ENCODE measurements at regions not wholly inside any gene's neighbourhood (a gene's known extent, or its start where the extent isn't known, plus 50 kb on each side); places are given as distances from the start of the nearest gene placed in this dataset.

- no peak for FAIRE-seq
Measured at GRCh38 chr12:123078531-123079155, 72.2 kb downstream of the PITPNM2 start.

GRCh38 chr12:123078120-123078465 is 72.8 kb downstream of the PITPNM2 start:
- no peak for DNase-seq (ENCODE audit: extremely low spot score, insufficient read length, low read depth)

More at GRCh38 chr12:123078531-123079155, 72.2 kb downstream of the PITPNM2 start:
- no peak for DNase-seq (ENCODE audit: extremely low spot score, insufficient read length, low read depth)

GRCh38 chr12:123077298-123078119 is 73.4 kb downstream of the PITPNM2 start:
- DNase-seq (ENCODE audit: extremely low spot score, insufficient read length, low read depth) = no peak

More at GRCh38 chr12:123078120-123078465, 72.8 kb downstream of the PITPNM2 start:
- no peak for FAIRE-seq

GRCh38 chr12:123076604-123077297 is 74.1 kb downstream of the PITPNM2 start:
- no peak for DNase-seq (ENCODE audit: extremely low spot score, insufficient read length, low read depth)
- FAIRE-seq = no peak

More at GRCh38 chr12:123077298-123078119, 73.4 kb downstream of the PITPNM2 start:
- no peak for FAIRE-seq

DNA sequence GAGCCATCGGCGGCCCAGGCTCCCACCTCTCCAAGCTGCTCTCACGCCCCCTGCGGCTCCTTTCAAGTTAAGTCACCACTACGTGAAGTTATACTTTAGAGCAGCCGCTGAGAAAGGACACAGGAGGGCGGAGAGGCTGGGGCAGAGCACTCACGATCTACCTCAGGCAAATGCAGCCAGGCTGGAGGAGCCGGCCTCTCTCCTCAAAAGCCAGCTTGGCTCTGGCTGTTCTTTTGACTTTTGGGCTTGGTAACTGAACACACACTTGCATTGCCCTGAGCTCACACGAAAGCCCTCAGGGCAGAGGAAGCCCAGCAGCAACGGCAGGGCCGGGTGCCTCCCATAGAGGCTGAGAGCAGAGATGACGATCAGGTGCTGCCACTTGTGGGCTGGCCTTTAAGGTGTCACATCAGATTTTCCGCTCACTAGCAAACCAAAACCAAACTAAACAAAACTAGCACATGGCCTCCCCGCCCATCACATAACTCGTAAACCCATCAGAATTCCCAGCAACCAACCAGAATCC is 75.2 kb downstream of the PITPNM2 start:
- FAIRE-seq = peak; percentile 72
- no peak for DNase-seq (ENCODE audit: extremely low spot score, insufficient read length, low read depth)

DNA sequence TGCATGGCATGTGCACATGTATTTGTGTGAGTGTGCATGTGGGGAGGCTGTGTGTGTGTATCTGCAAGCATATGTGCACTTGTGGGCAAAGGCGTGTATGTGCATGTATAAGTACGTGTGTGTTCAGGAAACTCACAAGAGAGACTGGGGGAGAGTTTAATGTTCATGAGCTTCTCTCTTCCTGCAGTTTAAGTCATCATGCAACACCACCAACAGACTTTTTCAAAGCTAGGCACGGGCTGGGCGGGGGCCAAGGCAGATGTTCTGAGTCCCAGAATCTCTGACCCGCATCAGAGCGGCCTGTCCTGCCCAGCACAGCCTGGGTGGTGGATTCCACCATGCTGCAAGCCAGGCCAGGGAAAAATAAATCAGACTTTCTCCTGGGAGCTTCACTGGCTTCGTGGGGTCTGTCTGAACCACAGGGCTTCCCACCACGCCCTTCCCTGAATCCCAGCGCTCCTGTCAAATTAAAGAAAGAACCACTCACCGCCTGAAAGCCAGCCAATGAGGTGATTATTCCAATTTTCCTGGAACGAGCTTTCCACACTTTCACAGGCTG is 75.7 kb downstream of the PITPNM2 start:
- no peak for DNase-seq (ENCODE audit: extremely low spot score, insufficient read length, low read depth)
- FAIRE-seq = no peak

DNA sequence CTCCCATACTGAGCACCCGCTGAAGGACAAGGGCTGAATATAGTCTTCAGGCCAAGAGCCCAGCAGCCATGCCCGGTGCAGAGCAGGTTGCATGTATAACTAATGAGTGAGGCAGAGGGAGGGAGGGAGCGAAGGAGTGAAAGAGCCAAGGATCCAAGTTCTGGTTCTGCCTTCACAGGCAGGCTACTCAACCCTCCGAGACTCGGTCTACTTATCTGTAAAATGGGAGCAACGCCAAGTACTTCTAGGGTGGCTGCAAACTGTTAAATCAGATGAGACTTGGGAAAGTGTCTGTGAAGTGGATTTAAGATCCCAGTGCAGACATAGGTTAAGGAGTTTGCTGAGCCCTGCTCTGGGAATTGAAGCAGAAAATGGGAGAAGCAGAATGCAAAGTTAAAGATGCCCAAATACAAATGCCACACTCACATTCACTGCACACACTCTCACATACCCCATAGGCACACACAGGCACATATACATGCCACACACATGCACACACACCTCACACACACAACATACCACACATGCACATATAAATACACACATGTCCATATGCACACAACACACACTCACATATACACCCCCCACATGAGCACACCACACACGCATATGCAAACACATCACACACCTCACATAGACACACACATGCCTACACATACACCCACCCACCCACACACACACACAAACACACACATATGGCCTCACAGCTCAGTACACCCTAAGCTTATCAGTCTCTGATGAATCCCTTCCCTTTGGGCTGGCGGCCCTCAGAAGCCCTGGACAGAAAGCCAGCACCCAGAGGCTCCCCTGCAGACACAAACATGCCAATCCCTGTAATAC is 76.7 kb downstream of the PITPNM2 start:
- FAIRE-seq = no peak
- no peak for DNase-seq (ENCODE audit: extremely low spot score, insufficient read length, low read depth)

DNA sequence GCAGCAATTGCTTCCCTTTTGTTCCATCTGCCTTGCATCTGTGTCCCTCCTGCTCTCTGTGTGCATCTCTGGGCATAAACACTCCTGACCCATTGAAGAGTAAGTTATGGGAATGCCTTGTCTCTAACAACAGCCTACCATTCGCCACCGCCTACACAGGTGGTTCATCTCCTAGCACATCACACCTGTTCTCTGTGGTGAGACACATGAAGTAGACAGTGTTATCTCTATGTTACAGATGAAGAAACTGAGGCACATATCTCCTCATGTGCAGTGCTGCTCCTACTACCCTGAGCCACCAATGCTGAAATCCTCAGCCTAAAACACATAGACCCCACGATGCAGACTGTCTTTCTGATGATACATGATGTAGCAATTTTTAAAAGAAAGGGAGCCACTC is 77.6 kb downstream of the PITPNM2 start:
- FAIRE-seq = no peak

DNA sequence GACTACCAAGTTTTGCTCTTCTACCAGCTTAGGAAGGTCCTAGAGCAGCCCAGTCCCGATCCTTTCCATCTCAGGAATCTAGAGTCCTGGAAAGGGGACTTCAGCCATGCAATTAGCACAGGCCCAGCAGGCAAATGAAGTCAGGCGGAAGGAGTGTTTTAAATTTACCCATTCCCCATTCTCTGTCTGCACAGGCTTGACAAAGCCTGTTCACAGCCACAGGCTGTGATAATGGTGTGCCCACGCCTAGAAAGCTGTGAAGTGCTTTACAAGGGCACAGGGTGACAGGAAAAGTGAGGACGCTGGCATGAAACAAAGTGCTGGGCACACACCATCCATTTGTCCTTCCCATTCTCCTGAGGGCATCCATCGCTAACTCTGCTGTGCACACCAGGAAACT is 79.0 kb downstream of the PITPNM2 start:
- FAIRE-seq (no peak), DNase-seq (ENCODE audit: extremely low spot score, insufficient read length, low read depth) (no peak)

More for the DNA sequence above, 77.6 kb downstream of the PITPNM2 start:
- DNase-seq (ENCODE audit: extremely low spot score, insufficient read length, low read depth) = no peak

GRCh38 chr12:123071099-123071800 is 79.6 kb downstream of the PITPNM2 start:
- no peak for FAIRE-seq
- DNase-seq (ENCODE audit: extremely low spot score, insufficient read length, low read depth) = no peak

- FAIRE-seq (no peak), DNase-seq (ENCODE audit: extremely low spot score, insufficient read length, low read depth) (no peak)
Measured at GRCh38 chr12:123070267-123071081, 80.4 kb downstream of the PITPNM2 start.

DNA sequence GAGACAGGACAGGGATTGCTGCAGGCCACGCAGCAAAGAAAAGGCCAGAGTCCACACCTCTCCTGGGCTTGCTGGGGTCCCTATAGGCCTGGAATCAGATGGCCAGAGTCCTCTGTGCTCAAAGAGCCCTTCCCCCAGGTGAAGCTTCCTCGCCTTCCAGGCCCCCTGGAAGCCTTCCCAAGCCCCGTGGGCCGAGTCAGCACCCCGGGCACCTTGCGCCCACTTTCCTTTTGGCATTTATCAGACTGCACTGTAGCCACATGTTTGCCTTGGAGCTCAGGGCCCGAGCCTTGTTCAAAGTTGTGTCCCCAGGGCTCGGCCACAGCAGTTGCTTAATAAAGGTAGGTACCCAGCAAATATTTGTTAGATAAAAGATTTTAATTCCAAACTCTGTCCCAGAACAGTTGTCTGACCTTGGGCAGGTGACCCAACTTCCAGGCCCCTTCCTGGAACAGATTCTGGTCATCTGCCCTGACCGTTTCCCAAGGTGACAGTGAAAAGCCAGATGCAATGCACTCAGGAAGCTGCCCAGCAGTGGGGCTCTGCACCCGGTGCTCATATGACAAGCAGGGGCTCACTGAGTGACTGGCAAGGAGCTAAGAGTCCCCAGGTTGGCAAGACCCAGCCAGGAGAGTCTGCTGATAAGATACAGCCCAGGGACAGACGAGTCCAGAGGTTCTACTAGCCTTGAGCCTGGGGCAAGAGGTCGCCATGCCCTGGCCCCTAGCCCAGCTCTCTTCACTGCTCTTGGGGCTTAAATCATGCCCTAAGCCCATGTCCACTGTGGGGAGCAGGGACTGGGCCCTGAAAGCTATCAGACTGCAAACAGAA is 81.2 kb downstream of the PITPNM2 start:
- FAIRE-seq (no peak), DNase-seq (ENCODE audit: extremely low spot score, insufficient read length, low read depth) (no peak)

DNA sequence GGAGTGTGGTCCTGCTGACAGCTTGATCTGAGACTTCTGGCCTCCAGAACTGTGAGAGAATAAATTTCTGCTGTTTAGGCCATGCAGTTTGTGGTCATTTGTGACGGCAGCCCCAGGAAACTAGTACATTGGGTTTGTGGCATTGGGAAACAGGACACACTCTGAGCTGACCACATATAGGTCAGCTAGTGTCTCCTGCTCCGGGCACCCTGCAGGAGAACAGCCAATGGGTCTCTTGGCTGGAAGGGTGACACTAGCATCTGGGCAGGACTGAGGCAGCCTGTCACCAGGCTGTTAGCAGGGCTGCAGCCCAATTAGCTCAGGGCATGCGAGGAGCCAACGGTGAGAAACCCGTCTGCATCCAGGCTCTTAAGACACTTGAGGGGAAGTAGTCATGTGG is 83.2 kb downstream of the PITPNM2 start:
- no peak for DNase-seq (ENCODE audit: extremely low spot score, insufficient read length, low read depth)
- FAIRE-seq = no peak

DNA sequence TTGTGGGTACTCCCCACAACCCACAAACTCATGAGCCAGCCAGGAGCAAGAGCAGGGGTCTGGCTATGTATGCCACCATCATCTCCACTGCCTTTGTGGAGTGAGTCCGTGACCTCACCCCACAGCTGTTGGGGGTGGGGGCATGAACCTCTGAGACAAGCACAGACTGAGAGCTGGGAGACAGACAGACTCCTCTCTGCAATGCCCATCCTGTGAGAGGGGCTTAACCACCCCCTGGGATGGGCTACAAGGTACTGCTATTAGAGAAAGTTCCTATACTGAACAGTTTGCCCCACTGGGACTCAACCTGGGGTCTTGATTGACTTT is 84.5 kb downstream of the PITPNM2 start:
- FAIRE-seq (no peak), DNase-seq (ENCODE audit: extremely low spot score, insufficient read length, low read depth) (no peak)

DNA sequence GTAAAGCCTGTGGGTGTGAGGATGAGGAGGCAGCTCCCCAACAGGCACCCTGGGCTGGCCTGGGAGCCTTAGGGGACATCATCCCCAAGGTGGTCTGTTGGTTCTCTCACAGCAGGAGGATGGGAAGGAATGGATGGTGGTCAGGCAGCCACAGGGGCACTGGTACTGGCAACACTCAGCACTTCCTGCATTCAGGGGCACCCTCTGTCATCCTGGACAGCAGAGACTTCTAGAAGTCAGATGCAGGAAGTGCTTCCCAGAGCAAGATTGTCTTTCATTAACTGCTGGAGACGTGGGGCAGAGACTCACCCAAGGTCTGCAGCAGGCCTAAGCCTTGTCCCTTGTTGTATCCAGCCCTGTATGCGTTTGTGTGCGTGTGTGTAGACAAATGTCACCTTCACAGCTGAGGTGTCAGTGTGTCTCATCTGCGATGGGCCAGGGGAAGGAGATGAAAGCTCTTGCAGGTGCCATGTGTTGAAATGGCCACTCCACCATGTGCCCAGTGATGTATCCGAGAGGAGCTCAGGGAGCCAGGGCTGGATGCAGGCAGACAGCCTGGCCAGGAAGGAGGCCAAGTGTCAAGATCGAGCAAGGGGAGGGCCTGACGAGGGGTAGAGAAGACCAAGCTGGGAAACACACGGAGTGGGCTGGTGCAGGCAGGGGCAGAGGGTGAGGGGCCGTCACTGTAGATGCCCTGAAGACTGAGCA is 85.1 kb downstream of the PITPNM2 start:
- DNase-seq (ENCODE audit: extremely low spot score, insufficient read length, low read depth) (no peak), FAIRE-seq (no peak)

- no peak for FAIRE-seq
- DNase-seq (ENCODE audit: extremely low spot score, insufficient read length, low read depth) = no peak
Measured at GRCh38 chr12:123064885-123065619, 84.6 kb downstream of the ARL6IP4 start.
